ENCODE measurements at regions not wholly inside any gene's neighbourhood (a gene's known extent, or its start where the extent isn't known, plus 50 kb on each side); places are given as distances from the start of the nearest gene placed in this dataset.
"Not testable (repeated sequence)": the region's sequence is repeated elsewhere in the genome, so short reads cannot be mapped to it uniquely, and the experiment has no call there.

DNA sequence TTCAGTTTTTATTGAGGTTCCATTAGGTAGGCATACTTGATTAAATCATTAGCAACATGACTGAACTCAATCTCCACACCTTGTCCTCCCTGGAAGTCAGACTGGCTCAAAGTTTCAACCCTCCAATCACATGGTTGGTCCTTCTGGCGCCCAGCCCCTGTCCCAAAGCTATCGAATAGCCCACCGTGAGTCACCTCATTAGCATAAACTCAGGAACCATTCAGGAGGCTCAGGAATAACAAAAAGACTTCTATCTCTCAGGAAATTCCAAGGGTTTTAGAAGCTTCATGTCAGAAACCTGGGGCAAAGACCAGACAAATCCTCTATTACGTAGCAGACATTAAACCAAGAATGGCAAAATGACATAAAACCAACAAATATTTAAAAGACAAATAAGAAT lies 78.6 kb downstream of the RGS2 start:
- H3K4me3 ChIP-seq (ENCODE audit: low read length): no peak overlapping the region
- TF ChIP-seq, protein P1, sequence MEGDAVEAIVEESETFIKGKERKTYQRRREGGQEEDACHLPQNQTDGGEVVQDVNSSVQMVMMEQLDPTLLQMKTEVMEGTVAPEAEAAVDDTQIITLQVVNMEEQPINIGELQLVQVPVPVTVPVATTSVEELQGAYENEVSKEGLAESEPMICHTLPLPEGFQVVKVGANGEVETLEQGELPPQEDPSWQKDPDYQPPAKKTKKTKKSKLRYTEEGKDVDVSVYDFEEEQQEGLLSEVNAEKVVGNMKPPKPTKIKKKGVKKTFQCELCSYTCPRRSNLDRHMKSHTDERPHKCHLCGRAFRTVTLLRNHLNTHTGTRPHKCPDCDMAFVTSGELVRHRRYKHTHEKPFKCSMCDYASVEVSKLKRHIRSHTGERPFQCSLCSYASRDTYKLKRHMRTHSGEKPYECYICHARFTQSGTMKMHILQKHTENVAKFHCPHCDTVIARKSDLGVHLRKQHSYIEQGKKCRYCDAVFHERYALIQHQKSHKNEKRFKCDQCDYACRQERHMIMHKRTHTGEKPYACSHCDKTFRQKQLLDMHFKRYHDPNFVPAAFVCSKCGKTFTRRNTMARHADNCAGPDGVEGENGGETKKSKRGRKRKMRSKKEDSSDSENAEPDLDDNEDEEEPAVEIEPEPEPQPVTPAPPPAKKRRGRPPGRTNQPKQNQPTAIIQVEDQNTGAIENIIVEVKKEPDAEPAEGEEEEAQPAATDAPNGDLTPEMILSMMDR (IDR thresholded peaks at IDR 0.05; ENCODE audit: insufficient read depth, low read depth, low read length, missing control alignments): no peak
- DNase-seq (ENCODE audit: low read depth): no peak

DNA sequence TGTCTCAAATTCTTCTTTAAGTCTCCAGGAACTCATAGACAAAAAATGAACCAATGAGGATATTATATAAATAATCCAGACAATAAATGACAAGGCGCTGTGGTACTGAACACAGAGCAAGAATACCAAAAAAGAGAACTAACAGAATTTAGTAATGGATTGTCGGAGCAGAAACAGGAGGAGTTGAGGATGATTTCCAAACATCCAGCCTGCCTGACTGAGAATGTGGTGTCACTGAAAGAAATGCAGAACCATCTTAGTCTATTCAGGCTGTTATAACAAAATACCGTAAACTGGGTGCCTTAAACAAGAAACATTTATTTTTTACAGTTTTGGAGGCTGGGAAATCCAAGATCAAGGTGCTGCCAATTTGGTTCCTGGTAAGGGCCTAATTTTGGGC lies 79.7 kb downstream of the RGS2 start:
- TF ChIP-seq, protein P1 (IDR thresholded peaks at IDR 0.05; ENCODE audit: insufficient read depth, low read depth, low read length, missing control alignments): no peak
- H3K4me3 ChIP-seq (ENCODE audit: low read length): no peak overlapping the region
- no peak for DNase-seq (ENCODE audit: low read depth)

DNA sequence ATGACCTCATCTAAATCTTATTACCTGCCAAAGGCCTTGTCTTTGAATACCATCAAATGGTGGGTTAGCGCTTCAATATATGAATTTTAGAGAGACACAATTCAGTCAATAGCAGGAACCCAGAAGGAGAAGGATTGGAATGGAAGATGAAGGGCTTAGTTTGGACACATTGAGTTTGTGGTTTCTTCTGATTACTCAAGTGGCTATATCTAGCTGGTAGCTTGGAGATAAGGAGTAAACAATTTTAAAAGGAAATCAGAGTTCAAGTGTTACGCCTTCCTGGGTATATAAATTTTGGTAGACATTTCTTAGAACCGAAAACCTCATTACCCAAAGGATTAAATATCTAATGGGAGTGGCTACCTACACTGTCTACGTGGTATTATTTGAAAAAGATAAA lies 80.2 kb downstream of the RGS2 start:
- TF ChIP-seq, protein P1 (IDR thresholded peaks at IDR 0.05; ENCODE audit: insufficient read depth, low read depth, low read length, missing control alignments): no peak

DNA sequence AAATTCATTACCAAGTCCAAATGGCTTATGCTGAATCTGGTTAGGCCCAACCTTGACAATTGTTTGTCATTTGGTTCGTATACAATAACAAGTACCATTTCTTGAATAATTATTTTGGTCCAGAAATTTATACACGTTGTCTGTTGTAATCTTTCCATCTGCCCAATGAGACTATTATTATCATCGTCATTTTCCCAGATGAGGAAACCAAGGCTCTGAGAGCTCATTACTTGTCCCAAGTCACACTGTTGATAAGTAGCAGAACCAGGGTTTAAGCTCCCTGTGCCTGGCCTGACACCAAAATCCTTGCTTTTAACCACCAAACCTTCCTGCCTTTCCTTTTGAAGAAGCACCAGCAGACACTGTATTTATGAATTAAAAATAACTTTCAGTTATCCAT lies 81.3 kb downstream of the RGS2 start:
- DNase-seq (ENCODE audit: low read depth): no peak
- TF ChIP-seq, protein P1 (IDR thresholded peaks at IDR 0.05; ENCODE audit: insufficient read depth, low read depth, low read length, missing control alignments): no peak
- no peak overlapping the region for H3K4me3 ChIP-seq (ENCODE audit: low read length)

More for the DNA sequence above, 80.2 kb downstream of the RGS2 start:
- no peak for DNase-seq (ENCODE audit: low read depth)
- no peak overlapping the region for H3K4me3 ChIP-seq (ENCODE audit: low read length)

DNA sequence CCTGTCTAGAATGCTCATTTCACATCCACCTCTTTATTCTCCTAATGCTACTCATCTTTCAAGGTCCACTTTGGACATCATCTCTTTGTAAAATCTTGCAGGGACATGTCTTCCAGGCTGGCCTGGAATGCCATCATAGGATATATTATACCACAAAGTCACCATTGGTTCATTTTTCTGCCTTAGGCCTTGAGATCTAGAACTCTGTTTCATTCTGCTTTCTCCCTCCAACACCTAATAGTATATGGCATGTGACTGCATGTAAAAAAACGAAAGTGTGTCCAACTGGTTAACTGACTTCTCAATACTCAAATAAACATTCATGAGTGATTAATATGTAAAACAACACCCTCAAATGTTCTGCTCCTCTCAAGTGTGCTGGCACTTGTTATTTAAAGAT lies 84.1 kb downstream of the RGS2 start:
- H3K4me3 ChIP-seq (ENCODE audit: low read length): no peak overlapping the region
- DNase-seq (ENCODE audit: low read depth): peak; percentile 94
- TF ChIP-seq, protein P1 (IDR thresholded peaks at IDR 0.05; ENCODE audit: insufficient read depth, low read depth, low read length, missing control alignments): no peak

DNA sequence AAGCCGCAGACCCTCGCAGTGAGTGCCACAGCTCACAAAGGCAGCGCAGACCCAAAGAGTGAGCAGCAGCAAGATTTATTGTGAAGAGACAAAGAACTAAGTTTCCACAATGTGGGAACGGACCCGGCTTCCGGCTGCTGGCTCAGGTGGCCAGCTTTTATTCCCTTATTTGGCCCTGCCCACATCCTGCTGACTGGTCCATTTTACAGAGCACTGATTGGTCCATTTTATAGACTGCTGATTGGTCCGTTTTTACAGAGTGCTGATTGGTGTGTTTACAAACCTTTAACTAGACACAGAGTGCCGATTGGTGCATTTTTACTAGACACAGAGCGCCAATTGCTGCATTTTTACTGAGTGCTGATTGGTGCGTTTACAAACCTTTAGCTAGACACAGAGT lies 86.6 kb downstream of the RGS2 start:
- DNase-seq (ENCODE audit: low read depth); H3K4me3 ChIP-seq (ENCODE audit: low read length): not testable (repeated sequence)

DNA sequence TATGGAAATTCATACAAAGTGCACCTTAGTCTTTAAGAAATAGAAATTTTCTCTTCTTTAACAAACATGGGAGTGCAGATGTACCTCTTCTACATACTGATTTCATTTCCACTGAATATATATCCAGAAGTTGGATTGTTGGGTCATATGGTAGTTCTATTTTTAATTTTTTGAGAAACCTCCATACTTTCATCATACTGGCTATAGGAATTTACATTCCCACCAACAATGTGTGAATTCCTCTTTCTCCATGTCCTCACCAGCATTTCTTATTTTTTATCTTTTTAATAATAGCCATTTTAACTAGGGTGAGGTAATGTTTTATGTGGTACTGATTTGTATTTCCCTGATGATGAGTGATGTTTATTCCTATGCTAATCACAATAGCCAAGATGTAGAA lies 87.5 kb downstream of the RGS2 start:
- H3K4me3 ChIP-seq (ENCODE audit: low read length): no peak overlapping the region
- TF ChIP-seq, protein P1 (IDR thresholded peaks at IDR 0.05; ENCODE audit: insufficient read depth, low read depth, low read length, missing control alignments): no peak
- DNase-seq (ENCODE audit: low read depth): no peak

DNA sequence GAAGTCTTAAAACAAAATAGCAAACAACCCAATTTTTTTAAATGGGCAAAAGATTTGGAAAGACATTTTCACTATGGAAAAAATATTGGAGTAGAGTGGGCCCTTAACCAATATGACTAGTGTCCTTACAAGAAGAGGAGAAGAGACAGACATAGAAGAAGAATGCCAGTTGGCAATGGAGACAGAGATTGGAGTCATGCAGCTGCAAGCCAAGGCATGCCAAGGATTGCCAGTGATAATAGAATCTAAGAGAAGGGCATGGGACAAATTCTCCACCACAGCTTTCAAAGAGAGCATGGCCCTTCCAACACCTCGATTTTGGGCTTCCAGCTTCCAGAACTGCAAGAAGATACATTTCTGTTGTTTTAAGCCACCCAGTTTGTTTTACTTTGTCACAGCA lies 92.7 kb downstream of the RGS2 start:
- no peak overlapping the region for H3K4me3 ChIP-seq (ENCODE audit: low read length)
- DNase-seq (ENCODE audit: low read depth): peak; percentile 92
- TF ChIP-seq, protein P1 (IDR thresholded peaks at IDR 0.05; ENCODE audit: insufficient read depth, low read depth, low read length, missing control alignments): no peak
